Retinal pigment epithelial cell (primary cell): ENCODE measurements at regions not wholly inside any gene's neighbourhood (a gene's known extent, or its start where the extent isn't known, plus 50 kb on each side); places are given as distances from the start of the nearest gene placed in this dataset.

Source experiments
- DNase-seq: peaks from one replicate; pipeline ENCODE4 v3.0.0-alpha.2; 2010; ENCODE audit warnings: low read depth
- H3K4me3 ChIP-seq: 2 replicates; pipeline ENCODE4 v1.5.1; 2011; ENCODE audit warnings: mild to moderate bottlenecking, low read length, control low read depth, moderate library complexity
- TF ChIP-seq, protein P1 (sequence below): conservative IDR thresholded peaks from 2 replicates; pipeline ENCODE4 v1.5.1; 2011; ENCODE audit warnings: low read depth, low read length, control low read depth, inconsistent platforms

DNA sequence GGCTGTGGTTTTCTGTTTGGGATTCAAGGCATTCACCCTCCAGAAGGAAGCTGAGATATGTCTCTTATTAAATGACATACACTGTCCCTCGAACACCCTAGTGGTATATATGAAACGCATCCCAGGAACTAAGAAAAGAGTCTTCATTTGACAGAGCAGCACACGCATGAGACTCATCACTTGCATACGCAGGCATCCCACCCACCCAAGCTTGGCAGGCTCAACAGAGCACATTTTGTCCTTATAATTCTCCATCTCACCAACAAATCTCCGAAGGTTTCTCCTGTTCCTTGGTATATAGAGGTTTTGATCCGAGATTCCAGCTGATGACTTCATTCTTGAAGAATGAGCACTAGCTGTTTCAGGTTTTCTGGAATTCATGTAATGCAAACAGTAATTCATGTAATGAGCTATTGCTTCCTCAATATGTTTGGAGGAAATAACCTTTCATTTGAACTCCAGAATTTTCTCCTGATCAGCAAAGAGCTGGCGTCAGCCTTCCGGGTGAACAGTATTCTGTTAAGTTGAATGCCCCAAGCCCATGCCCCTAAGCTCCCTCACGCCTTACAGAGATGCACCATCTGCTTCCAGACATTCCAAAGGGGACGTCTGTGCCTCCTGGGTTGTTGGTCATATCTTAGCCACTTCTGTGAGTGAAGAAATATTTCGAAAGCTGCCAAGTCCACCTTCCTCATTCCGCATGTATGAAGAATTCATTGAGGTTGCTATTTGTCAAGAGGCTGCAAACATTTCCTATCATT is 66.0 kb upstream of the CDH4 start:
- H3K4me3 ChIP-seq = no peak overlapping the region
- TF ChIP-seq, protein P1, sequence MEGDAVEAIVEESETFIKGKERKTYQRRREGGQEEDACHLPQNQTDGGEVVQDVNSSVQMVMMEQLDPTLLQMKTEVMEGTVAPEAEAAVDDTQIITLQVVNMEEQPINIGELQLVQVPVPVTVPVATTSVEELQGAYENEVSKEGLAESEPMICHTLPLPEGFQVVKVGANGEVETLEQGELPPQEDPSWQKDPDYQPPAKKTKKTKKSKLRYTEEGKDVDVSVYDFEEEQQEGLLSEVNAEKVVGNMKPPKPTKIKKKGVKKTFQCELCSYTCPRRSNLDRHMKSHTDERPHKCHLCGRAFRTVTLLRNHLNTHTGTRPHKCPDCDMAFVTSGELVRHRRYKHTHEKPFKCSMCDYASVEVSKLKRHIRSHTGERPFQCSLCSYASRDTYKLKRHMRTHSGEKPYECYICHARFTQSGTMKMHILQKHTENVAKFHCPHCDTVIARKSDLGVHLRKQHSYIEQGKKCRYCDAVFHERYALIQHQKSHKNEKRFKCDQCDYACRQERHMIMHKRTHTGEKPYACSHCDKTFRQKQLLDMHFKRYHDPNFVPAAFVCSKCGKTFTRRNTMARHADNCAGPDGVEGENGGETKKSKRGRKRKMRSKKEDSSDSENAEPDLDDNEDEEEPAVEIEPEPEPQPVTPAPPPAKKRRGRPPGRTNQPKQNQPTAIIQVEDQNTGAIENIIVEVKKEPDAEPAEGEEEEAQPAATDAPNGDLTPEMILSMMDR = no peak
- DNase-seq = peak; percentile 82

DNA sequence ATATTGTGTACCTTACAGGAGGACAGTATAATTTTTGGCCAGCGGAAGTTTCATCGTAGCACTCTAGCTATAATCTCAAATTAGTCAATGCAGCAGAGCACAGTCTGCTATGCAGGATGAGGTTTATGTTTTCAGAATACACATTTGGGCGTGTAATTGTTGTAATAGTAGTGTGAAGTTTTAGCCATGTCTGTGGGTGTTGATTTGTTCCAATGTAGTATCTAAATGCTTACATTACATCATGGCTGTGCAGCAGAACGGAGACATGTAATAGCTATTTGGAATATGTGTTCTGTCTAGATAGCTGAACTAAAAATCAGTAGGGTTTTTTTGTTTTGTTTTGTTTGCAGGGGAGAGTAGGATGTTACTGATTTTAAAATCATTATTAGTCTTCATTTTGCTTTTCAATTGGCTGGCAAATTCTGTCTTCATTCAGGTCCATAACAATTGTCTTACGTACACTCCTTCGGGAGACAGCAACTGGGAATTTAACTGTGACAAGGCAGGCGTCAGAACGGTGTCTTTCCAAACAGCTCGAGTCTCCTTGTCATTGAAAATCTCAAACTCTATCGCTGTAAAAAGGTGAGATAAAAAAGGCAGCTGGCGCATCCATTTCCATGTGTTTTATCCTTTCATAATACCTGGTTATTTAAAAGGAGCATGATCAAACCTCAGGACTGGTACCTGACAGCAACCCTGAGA is 65.1 kb upstream of the CDH4 start:
- DNase-seq = no peak
- no peak overlapping the region for H3K4me3 ChIP-seq
- TF ChIP-seq, protein P1 = no peak

DNA sequence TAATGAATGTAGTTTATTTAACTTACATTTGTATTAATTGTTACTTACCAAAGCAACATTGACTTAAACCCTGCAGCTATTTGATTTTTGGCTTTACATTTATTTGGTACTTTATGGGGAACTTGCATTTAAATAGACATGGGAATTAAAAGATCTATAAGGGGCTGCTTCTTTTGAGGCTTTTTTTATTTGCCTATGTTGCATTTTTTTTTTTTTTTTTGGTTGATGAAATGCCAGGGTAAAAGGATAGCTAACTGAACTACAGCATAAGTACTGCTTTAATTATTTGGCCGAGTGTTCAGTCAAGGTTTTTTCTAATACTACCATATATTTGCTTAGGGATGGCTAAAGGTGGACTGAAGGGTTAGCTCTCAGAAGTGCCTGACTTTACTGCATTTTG is 62.5 kb upstream of the CDH4 start:
- TF ChIP-seq, protein P1 = no peak
- no peak for DNase-seq
- no peak overlapping the region for H3K4me3 ChIP-seq

DNA sequence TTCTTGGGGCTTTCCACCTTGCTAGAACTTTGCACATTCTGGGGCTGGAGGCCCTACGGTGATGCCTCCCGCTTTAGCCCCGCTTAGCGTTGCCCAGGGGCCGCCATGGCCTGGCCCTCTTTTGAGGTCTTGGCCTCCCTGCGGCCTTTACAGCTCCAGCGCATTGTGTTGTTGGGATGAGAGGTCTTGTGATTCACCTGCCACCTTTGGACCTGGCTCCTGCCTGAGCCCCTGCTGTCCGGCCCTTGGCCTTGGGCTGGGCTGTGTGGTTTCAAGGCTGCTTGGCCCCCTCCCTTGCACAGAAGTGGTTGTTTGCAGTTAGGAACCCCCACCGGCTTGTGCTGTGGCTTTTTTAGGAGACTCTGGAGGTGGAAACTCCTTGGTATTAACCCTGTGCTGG is 61.0 kb upstream of the CDH4 start:
- TF ChIP-seq, protein P1 = no peak
- DNase-seq = no peak
- no peak overlapping the region for H3K4me3 ChIP-seq

DNA sequence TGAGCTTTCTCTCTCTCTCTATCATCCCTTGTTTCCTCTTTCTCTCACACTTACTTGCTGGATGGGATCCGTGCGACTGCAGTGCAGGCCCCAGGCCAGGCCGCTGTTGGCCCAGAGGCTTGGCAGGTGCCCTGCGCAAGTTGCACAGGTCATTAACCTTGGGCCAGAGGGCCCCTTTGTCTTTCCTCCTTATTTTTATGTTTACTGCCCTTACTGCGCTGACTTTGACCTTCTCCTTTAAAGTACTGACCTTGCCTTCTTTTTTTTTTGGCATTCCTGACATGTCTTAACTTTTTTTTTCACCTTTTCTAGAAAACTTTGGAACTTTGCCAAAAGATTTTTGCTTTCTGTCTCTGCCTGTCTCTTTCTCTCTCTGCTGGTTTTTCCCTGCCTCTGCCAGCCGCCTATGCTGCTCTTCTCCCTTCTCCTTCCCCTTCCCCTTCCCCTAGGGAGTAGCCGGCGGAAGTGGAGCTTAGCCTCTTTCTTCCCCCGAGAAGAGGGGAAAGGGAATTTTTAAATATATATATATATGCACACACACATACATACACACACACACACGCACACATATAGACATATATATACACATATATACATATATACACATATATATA is 59.6 kb upstream of the CDH4 start:
- DNase-seq = no peak
- TF ChIP-seq, protein P1 = no peak
- no peak overlapping the region for H3K4me3 ChIP-seq

DNA sequence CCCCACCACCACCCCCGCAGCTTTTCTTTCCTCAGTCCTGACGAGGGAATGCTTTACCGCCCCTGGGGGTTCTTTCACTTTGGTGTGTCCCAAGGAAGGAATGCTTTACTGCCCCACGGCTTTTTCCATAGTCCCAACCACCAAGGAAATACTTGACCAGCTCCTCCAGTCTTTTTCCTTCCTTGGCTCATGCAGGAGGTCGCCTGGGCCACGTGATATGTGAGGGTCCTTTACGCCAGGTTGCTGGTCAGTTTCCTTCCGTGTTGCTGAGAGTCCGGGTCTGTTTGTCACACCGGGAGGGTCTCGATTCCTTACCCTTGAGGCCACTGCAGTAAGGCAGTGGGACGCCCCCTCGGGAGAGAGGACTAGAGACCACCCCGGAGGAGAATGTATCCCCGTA is 58.9 kb upstream of the CDH4 start:
- H3K4me3 ChIP-seq = no peak overlapping the region
- DNase-seq = no peak
- TF ChIP-seq, protein P1 = no peak
